Sigmoid colon (tissue), 4 donors: ENCODE measurements at regions not wholly inside any gene's neighbourhood (a gene's known extent, or its start where the extent isn't known, plus 50 kb on each side); places are given as distances from the start of the nearest gene placed in this dataset.

Experiments used
- POLR2A ChIP-seq, 2 donors: fragments of 450-650 bp; IDR thresholded peaks; one replicate each; pipeline ENCODE4 v1.6.1; 2016; ENCODE audit warnings: antibody characterized with exemption in 2 of 2, mild to moderate bottlenecking in 2 of 2, moderate library complexity in 2 of 2
- POLR2AphosphoS5 ChIP-seq, 4 donors: sonication (generic); formaldehyde crosslinking; IDR thresholded peaks; one replicate each; pipeline ENCODE4 v1.6.1; 2017; ENCODE audit warnings: antibody characterized with exemption in 4 of 4

DNA sequence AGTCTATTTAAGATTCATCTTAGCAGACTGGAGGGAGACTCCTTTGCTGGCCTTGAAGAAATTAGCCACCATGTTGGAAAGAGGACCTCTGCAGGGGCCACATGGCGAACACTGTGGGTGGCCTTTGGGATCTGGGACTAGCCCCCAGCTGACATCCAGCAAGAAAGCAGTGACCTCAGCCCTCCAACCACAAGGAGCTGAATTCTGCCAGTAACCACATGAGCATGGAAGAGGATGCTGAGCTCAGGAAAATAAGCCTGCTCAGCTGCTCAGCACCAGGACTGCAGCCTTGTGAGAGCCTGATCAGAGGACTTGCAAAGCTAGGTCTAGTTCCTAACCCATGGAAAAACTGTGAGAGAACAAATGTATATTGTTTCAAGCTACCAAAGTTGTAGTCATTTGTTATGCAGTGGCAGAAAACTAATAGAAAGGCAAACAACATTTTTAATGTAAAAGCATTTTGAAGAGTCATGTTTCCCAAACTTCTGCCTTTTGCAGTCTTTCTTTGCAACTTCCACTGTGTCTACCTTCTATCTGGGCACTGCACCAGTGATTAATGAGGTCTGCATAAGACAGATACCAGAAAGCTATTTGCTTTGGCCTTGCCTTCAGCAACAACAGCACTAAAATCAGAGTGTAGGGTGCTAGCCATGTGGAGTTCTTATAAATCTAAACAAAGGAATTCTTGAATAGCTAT, 183.7 kb downstream of the FGFR2 start:
- TF ChIP-seq POLR2A (IDR thresholded peaks at IDR 0.05), result no peak
- no peak for TF ChIP-seq POLR2AphosphoS5 (IDR thresholded peaks at IDR 0.05)
